EH (cell line): ENCODE measurements at regions not wholly inside any gene's neighbourhood (a gene's known extent, or its start where the extent isn't known, plus 50 kb on each side); places are given as distances from the start of the nearest gene placed in this dataset.

Experiments
- DNase-seq: peaks from one replicate; pipeline ENCODE4 v3.0.0-alpha.2; 2015; ENCODE audit warnings: low read depth

DNA sequence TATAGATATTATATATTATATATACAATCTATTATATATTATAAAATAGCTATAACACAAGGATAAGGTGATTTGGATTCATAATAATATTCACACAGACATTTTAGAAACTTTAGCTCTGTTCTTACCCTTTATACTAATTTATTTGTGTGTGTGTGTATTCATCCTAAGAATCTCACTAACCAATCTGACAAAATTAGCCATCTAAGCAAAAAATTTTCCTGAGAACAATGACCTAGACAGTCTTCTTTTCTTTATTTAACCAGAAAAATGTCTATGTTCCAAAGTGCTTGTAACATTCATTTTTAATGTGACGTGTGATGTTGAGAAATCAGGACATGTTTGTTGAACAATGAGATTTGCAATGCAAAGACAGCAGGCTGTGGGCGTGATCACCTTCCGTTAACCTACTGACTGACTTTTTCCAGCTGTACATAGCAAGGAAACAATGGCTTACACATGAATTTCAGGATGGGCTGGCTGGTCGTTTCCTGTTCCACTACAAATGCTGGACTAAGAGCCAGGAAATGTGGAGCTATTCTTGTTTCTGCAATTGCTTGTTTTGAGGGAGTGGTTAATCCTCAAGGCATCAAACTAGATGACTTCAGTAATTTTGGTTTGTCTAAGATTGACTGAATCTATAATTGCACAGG, 634.6 kb upstream of the ARGLU1 start:
- no peak for DNase-seq

DNA sequence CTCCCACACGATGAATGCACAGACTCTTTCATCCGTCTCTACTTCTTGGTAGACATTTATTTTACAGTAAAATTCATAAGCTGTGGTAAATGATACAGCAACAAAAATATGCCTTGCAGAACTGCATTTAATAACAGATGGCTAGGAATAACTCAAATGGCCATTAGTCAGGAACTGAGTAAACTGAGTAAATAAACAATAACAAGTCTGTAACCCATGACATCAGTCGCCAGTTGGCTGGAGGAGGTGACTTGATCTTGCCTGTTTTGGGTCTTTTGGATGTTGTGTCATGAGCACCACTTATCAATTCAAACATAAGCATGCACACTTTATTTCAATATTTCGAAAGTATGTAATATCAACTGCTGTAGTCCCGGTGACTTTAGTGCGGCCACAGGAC, 632.6 kb upstream of the ARGLU1 start:
- DNase-seq = no peak

DNA sequence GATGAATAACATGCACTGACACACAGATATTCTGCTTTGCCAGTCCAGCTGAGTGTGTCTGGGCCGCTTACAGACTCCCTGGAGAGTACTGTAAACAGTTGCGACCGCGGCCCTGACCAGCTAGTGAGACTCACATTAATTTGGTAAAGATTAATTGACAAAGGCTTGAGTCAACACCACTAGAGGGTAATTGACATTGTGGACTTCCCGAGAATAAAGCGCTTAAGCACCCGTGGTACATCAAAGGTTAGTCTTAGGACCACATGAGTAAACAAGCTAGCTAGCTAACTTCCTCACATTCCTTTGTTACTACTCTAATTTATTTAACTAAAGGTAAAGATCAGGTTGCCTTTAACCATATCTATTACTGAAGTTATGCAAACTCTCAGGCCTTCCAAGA, 624.4 kb upstream of the ARGLU1 start:
- DNase-seq = no peak

DNA sequence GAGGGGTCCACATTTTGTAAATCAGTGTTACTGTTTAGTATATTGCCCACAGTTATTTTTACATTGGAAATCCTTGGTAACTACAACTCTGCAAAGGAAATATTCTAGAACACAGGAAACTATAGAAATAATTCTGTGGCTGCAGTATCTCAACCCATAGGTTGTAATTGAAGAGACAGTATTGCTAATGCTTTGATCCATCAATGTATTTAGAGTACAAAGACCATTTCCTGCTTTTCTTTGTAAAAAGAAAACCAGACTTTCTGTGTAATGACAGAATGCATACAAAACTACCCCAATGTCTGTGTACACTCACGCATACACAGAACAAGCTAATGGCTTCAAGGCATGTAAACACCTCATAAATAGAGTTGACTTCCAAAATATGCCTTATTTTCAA, 622.1 kb upstream of the ARGLU1 start:
- no peak for DNase-seq

DNA sequence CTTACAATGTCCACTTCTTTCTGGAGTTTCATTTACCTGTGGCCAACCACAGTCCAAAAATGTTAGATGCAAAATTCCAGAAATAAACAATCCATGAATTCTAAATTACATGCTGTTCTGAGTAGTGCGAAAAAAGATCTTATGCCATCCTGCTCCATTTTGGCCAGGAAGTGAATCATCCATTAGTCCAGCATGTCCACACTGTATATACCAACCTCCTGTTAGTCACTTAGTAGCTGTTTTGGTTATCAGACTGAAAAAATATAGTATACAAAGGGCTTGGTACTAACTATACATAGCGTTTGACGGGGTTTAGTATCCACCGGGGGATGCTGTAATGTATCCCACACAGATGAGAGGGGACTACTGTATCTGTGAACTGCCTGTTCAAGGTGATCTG, 618.0 kb upstream of the ARGLU1 start:
- DNase-seq = no peak

DNA sequence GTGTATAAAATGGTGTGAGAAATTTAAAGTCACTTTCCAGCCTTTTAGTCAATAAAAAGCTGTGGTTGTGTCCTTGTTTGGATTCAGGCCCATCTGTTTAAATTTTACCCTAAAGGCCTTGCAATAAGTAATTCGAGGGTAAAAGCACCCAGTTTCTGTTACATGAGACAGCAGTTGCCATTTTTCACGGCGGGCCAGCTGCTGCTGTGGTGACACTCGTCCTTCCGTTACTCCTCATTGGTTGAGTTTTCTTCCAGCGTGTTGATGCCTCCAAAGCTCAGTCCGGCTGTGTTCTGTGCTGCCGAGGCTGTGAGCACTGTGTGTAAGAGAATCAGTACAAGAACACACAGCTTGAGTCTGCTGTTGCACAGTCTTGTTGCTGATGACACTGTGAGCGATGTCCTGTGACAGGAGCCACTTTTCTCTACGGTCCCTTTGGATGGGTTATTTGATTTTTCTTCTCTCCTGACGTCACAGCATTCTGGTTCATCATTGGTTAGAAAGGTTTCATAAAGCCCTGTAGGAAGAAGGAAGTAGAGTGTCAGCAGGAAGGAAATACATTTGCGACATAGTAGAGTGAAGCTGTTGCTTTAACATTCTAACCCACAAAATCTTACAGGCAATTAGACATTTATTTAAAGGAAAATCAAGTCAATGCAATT, 602.5 kb upstream of the ARGLU1 start:
- DNase-seq = no peak

DNA sequence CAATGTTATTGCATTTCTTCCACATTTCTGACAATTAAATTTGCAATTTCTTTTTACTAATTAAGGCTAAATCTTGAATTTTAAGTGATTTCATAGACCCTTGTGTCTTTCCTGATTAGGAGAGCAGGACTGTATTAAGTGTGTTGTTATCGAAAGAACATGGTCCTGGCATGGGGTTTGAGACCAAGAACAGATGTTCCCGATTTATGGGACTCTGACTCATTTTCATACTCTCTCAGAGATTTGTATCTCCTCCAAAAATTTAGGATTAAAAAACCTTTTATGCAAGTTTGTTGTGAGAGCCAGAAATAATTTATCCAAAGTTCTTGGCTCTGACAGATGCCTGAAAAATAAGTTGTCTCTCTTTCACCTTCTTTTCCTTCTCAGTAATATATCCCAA, 589.3 kb upstream of the ARGLU1 start:
- DNase-seq = no peak

DNA sequence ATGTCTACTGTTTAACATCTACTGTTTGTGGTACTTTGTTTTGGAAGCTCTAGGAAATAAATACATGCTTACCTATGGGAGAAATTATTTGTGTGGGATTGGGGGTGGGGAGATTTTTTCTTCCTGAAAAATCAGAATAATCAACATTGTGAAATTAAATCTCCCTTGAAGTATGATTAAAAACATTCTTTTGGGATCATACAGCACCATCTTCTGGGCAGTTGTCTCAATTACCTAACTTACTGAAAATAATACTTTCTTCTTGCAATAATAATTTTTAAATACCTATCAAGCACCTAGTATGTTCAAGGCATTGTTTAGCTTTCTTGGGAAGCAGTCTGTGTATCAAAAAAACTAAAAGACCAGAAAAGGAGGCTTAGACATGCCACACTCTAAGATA, 576.5 kb upstream of the ARGLU1 start:
- no peak for DNase-seq

DNA sequence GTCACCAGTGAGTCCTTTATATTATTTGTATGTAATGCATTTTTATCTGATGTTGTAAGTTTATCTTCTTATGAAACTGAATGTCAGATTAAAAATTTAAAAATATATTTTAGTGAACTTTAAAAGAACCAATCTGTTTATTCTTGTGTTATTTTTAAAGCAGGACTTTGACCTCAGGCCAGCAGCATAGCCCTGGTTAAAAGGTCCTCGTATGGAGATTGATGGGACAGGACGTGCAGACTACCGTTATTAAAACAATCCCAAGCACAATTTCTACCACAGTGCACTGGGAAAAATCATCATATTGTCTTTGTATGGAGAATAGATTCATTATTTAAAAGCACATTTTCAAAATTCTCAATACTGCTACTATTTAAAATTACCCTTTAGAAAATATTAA, 573.8 kb upstream of the ARGLU1 start:
- DNase-seq = no peak

DNA sequence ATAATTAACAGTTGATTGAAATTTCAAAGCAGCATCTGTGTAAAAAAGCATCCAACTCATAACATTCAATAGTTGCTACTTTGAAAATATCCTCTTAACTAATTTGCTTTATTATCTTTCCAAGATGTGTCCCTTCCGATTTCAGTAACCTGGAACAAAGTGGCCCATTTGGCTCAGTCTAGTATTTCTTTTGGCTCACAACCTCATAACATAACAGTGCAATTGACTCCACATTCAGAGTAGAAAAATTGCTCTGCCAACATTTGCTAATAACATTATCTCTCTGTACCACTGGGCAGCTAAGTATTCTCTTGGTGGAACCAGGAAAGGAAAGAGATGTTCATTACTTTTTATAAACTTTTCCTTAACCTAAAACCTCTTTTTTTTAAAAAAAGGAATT, 571.1 kb upstream of the ARGLU1 start:
- no peak for DNase-seq

DNA sequence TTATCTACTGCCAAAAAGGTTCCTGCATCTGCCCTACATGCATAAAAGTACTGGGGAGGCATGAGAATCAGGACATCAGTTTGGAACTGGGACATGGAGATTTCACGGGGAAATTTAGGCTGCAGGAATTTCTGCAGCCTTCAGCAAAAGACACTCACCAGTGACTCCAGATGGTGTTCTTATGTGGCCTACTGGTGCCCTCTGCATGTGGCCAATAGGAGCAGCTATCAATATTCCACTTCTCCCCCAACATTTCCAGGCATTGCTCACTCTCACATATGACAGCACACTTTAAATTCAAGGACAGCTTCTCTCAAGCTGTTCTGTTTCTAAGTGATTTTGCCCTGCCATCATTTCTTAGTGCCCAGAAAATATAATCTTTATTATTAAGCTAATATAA, 570.5 kb upstream of the ARGLU1 start:
- DNase-seq = no peak

DNA sequence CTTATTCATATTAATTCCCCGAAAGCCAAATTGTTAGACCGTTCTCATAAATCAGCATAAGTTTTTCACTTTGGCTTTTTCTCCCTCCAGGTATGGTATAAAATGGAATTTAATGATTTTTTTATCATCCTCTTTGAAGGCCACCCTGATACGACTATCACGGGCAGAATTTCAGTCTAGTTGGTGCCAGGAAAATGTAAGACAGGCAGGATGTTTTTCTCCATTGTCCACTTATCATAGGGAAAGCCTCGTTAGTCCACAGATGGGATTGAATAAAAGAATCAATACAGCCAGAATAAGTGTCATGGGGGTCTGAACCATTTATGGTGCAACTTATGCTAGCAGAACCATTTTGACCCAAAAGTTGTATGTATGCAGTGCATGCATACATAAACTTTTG, 566.0 kb upstream of the ARGLU1 start:
- DNase-seq = no peak

DNA sequence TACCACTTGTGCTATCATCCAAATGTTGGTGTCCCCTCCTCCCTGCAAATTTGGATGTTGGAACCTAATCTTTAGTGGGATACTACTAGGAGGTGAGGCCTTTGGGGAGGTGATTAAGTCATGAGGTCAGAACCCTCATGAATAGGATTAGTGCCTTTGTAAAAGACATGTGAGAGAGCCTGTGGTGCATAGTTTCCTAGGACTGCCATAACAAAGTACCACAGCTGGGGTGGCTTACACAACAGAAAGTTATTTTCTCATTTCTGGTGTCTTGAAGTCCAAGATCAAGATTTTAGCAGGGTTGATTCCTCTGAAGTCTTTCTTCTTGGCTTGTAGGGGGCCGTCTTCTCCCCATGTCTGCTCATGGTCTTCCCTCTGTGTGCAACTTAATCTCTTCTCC, 562.6 kb upstream of the ARGLU1 start:
- DNase-seq = no peak

DNA sequence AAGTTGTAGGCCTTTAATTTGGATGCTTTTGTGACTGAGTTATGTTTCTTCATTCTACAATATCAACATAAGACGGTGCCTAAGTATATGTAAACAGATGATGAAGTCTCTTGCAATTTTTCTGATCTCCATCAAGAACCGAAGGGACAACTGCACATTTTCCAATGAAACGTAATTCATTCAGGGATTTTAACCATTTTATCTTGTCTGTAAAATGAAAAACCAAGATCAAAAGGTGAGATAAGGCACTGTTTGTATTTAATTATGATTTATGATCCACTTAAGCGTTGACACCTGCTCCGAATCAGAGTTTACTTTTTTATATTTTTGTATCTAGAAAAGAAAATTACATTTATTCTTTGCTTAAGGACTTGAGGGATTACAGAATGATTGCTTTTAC, 556.8 kb upstream of the ARGLU1 start:
- DNase-seq = no peak

DNA sequence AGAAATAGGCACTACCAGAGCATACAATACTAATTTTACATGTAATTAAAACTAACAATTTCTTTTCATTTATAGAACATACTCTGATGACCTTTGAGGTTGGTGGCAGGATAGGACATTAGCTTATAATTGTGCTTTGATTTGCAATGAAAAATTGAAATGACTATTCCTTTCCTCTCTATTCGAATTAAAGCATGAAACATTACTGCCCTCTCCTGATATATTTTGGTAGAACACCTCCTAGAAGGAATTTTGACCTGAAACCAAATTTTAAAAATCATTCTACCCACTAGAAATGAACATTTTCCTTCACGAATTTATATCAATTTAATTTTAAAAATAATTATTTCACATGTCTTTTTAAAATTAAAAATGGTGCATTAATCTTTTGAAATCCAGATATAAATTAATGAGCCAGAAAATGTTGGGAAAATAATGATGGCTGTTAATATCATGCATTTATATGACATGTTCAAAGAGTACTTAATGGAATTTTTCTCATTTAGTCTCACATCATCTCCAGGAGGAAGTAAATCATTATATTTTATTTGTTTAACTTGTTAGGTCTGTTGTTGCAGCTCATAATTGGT, 556.3 kb upstream of the ARGLU1 start:
- peak; percentile 12 for DNase-seq

DNA sequence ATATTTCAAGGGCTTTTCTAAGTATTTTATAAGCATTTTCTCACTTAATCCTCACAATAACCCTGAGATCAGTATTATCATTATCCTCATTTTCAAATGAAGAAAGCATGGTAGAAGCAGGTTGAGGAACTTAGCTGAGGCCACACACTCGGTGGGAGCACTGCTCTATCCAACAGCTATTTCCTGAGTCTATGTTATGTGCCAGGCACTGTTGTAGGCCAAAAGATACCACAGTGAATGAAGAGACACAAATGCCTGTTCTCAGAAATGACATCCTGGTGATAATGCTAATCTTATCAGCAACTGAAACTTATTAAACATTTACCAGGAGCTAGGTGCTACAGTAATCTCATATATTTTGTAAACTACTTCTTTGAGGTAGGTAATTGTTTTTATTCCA, 553.9 kb upstream of the ARGLU1 start:
- no peak for DNase-seq

DNA sequence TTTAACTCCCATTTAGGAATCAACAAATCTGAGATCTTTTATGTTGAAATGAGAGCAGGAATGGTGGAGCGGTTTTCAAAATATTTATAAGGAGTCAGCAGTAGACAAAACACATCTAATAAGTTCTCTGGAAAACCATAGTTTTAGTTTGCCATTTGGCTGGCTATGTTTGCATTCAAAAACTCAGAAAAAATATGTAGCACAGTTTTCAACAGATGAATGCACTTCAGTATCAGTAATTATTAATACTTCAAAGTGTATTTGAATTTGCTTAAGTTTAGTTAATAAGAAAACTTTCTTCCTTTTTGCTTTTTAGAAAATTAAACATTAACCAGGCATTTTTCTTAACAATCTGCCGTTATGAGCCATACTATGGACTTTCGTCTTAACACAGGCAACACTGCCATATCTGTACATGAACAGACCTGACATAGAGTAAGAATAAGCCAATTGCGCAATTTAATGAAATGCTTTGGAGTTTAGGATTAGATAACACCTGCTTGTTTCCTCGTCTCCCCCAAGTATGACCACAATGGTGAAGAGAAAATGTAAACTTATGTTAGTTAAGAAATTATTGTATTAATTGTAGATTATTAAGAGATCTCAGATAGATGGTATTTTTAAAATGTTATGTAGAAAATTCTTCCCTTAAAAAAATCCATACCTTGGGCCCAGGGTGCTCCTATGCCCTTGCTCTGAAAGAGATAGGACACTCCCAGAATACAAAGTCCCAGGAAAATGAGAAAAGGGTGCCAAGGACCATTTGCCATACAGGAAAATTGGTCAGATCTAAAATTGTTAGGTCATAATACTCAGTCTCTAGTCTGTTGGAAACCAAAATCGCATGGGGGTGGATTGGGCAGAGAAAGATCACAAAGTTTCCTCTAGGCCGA, 552.3 kb upstream of the ARGLU1 start:
- DNase-seq = no peak

DNA sequence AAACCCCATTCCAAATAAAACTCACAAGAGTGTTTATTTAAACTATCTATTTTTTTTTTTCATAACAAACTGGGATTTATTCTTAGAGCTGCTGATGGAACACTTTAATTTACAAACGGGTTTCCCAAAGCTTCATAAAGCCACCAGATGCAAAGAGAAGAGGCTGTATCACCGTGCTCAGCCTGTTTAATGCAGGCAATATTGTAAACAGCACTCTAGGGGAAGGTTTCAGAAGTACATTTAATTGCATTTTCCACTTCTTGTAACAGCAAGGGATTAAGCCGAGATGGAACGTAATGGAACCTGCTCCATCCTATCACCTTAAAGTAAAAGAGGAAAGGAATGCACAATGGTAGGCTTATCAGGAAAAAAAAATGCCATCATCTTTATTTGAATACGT, 550.6 kb upstream of the ARGLU1 start:
- DNase-seq = no peak

DNA sequence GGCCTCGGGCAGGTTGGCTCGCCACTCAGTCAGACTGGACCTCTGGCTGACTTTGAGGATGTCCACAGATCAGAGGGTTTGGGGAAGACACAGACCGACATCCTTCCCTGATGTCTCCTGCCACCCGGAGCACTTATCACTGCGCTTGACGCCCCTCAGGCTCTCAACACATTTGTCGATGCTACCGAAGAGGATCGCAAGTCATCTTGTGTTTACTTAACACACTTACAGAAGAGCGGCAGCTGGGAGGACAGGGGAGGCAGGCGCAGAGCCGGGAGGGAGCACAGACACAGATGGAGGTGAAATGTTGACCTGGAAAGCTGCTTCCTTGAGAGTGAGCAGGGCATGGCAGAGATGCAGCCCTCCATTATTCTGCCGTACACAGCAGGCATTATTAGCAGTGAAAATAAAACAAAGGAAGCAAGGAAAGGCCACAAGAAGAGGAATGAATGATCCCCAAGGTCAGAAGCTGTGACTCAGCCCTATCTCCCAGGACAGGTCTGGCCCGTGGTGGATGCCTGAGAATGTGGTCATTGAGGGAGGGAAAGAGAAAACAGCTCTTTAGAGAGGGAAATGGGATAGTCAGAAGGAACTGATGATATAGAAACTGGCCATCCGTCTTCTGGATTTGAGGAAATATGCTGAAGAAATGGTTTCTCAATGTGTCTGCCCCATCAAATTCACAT, 549.5 kb upstream of the ARGLU1 start:
- DNase-seq = peak; percentile 5

DNA sequence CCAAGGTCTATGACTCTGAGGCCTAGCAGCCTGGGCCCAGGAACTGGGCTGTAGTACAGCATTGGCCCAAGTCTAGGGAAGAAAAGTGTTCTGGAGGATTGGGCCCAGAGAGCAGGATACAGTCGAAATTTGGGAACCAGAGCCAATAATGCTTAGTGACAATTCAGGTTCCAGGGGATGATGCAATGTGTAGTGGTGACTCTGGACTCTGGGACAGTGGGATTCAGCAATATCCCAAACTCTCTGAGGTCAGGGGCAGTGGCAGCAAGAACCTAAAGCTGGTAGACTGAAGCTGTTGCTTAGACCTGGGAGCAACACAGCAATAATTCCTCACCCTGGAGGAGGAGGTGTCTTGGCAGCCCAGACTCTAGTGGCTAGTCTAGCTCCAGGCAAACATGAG, 545.5 kb upstream of the ARGLU1 start:
- no peak for DNase-seq

DNA sequence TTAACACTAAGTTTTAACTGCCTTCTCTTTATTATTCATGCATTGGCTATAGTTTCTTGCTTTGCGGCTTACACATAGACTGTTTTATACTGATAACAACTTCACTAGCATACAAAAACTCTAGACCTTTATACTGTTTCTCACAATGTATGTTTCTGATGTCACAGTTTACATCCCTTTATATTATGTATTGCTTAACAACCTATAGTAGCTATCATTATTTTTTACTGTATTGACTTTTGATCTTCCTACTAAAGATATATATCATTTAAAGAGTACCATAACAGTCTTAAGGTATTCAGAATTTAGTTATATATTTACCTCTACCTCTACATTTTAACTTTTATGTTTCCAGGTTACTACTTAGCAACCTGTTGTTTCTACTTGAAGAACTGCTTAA, 543.3 kb upstream of the ARGLU1 start:
- no peak for DNase-seq

DNA sequence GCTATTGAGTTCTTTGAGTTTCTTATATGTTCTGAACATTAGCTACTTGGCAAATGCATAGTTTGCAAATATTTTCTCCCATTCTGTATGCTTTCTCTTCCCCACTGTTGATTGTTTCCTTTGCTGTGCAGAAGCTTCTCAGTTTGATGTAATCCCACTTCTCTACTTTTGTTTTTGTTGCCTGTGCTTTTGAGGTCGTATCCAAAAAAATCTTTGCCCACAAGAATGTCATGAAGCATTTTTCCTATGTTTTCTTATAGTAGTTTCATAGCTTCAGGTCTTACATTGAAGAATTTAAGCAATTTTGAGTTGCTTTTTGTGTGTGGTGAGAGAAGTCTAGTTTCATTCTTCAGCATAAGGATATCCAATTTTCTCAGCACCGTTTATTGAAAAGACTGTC, 536.7 kb upstream of the ARGLU1 start:
- peak; percentile 6 for DNase-seq
